Right ventricle myocardium superior (tissue), 1 donor: ENCODE measurements at regions not wholly inside any gene's neighbourhood (a gene's known extent, or its start where the extent isn't known, plus 50 kb on each side); places are given as distances from the start of the nearest gene placed in this dataset.

Experiments used
- ATAC-seq: fragments of 200-7000 bp; cut with Tn5 transposase; one replicate; pipeline ENCODE4 v1.9.1; 2020; ENCODE audit warnings: mild to moderate bottlenecking; ENCODE audit not compliant: poor library complexity
- DNase-seq: peaks from one replicate; pipeline ENCODE4 v3.0.0-alpha.2; 2020
- intact Hi-C: fragments of 100-400 bp; cut with DNase I; formaldehyde crosslinking; loops from one replicate; pipeline ENCODE4 v1.11.2; 2022
- donor health status: DM: no; HTN: yes; CAD: no; lungs with severe emphysema.

- no peak for ATAC-seq
- intact Hi-C loops: no loop called here
- no peak for DNase-seq
Observed at GRCh38 chr4:74631338-74631737, 163.0 kb downstream of the BTC start.

- intact Hi-C loops: no loop called here
- DNase-seq: no peak
- no peak for ATAC-seq
Observed at GRCh38 chr4:74631988-74632387, 162.3 kb downstream of the BTC start.

- no peak for ATAC-seq
- intact Hi-C loops: no loop called here
- no peak for DNase-seq
Observed at GRCh38 chr4:74632634-74633033, 161.7 kb downstream of the BTC start.

GRCh38 chr4:74635074-74635473, 159.2 kb downstream of the BTC start:
- ATAC-seq: no peak
- intact Hi-C loops: no loop called here
- no peak for DNase-seq

- ATAC-seq (no peak), DNase-seq (no peak)
- intact Hi-C loops: no loop called here
Observed at GRCh38 chr4:74635490-74636123, 158.7 kb downstream of the BTC start.

- ATAC-seq (no peak), DNase-seq (no peak)
- intact Hi-C loops: no loop called here
Observed at GRCh38 chr4:74638001-74638400, 156.3 kb downstream of the BTC start.

GRCh38 chr4:74638689-74639088, 155.6 kb downstream of the BTC start:
- ATAC-seq (no peak), DNase-seq (no peak)
- intact Hi-C loops: no loop called here

- no peak for DNase-seq
- intact Hi-C loops: no loop called here
- no peak for ATAC-seq
Observed at GRCh38 chr4:74640111-74640903, 154.0 kb downstream of the BTC start.

GRCh38 chr4:74642006-74642405, 152.3 kb downstream of the BTC start:
- ATAC-seq: no peak
- intact Hi-C loops: no loop called here
- DNase-seq: no peak

- DNase-seq (no peak), ATAC-seq (no peak)
- intact Hi-C loops: no loop called here
Observed at GRCh38 chr4:74649193-74649592, 145.1 kb downstream of the BTC start.

GRCh38 chr4:74651198-74651597, 143.1 kb downstream of the BTC start:
- intact Hi-C loops: no loop called here
- no peak for ATAC-seq

GRCh38 chr4:74653331-74654229, 140.7 kb downstream of the BTC start:
- intact Hi-C loops: no loop called here
- no peak for DNase-seq
- ATAC-seq: no peak

More at GRCh38 chr4:74651198-74651597, 143.1 kb downstream of the BTC start:
- DNase-seq: no peak

- DNase-seq (no peak), ATAC-seq (no peak)
- intact Hi-C loops: no loop called here
Observed at GRCh38 chr4:74654230-74654681, 140.1 kb downstream of the BTC start.

- intact Hi-C loops: no loop called here
- DNase-seq (no peak), ATAC-seq (no peak)
Observed at GRCh38 chr4:74656596-74656995, 137.7 kb downstream of the BTC start.

- no peak for ATAC-seq
- DNase-seq: no peak
- intact Hi-C loops: no loop called here
Observed at GRCh38 chr4:74658116-74658515, 136.2 kb downstream of the BTC start.

- peak; percentile 41 for ATAC-seq
- intact Hi-C loops: no loop called here
- no peak for DNase-seq
Observed at GRCh38 chr4:74659576-74660411, 134.5 kb downstream of the BTC start.

GRCh38 chr4:74660866-74661265, 133.5 kb downstream of the BTC start:
- ATAC-seq (no peak), DNase-seq (no peak)
- intact Hi-C loops: no loop called here

GRCh38 chr4:74661427-74662201, 132.7 kb downstream of the BTC start:
- intact Hi-C loops: no loop called here
- DNase-seq: no peak
- ATAC-seq: no peak
